GM18508 (cell line): ENCODE measurements at regions not wholly inside any gene's neighbourhood (a gene's known extent, or its start where the extent isn't known, plus 50 kb on each side); places are given as distances from the start of the nearest gene placed in this dataset.
"Not testable (repeated sequence)": the region's sequence is repeated elsewhere in the genome, so short reads cannot be mapped to it uniquely, and the experiment has no call there.

ENCODE experiments used
- ATAC-seq: cut with Tn5 transposase; IDR thresholded peaks from one replicate; pipeline ENCODE4 v1.9.1; 2021; ENCODE audit warnings: moderate number of reproducible peaks; ENCODE audit not compliant: insufficient read depth, unreplicated experiment

DNA sequence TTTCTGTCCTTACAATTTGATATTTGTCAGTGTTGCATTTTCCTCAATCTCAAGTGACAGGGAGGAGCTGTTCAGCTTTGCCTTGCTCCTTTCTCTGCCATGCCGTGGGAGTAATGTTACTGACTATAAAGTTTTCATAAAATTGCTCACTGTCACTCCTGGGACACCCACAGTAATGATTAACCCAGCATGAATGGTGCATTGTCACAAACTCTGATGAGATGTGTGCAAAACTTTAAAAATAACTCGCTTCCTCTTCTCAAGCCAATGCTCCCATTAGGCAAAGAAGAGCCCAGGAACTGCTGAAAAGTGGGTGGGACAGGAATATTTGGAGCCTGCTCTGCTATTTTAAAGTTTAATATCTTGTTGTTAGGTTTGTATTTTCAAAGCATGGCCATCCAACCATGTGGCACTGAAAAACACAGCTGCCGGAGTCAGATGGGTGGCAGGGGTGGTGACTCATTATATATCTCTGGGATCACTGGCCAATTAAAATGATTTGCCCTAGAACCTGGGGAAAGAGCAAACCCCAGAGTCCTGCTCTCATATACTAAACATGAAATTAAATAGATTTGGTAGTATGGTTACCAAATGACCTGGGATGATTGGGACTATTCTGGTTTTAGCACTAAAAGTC, 260.1 kb downstream of the BTBD3 start:
- ATAC-seq, result no peak

DNA sequence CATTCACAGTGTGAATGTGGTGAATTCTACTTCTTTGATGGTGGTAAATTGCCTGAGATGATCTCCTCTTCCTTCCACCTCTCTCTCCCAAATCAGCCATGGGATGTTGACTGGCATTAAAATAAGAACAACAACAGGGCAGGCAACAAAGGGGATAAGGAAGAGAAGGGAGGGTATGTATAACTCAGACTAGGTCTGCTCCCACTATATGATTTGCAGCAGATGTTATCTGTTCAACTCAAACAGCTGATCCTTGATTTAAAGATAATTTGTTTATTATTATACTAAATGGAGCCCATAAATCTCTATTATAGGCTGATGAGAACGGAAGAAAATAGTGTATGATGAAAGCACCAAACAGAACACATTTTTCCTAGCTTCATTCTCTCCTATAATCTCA, 262.0 kb downstream of the BTBD3 start:
- ATAC-seq, result no peak

DNA sequence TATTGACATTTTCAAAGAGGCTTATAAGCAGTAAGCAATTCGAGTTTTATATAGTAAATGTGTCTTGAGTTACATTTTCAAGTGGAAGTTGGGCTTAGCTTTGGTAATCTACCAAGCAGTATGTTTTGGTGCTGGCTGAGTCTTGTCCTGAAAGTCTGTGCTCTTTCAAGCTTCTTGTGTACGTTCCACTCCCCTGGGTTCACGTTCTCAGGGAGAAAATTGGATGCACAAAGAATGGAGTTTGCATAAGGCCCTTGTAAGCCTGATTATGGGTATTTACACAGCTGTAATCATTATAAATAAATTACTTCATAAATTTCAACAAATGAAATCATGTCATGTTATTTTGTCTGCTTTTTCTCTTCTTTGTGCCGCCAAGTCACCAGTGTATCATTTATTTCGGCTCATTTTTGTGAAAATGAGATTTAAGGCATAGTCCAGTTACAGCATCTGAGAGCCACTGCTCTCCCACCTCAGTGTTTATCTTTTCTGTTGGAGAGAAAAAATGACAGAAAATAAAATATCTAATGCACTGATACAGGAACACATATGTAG, 262.5 kb downstream of the BTBD3 start:
- no peak for ATAC-seq

DNA sequence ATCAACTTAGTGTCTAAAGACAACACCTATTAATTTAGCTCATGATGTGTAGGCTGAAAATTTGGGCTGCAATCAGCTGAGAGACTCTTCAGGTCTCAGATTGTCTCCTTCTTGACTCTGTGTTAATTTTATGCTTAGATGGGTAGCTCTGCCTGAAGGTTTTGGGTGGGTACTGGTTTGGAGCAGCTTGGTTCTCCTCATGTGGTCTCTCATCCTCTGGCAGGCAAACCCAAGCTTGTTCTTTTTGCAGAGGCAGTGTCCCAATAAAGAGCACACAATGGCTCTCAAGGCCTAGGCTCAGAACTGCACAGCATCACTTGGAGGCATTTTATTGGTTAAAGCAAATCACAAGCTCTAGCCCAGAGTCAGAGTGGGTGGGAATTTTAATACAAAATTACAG, 280.6 kb downstream of the BTBD3 start:
- ATAC-seq, result no peak

DNA sequence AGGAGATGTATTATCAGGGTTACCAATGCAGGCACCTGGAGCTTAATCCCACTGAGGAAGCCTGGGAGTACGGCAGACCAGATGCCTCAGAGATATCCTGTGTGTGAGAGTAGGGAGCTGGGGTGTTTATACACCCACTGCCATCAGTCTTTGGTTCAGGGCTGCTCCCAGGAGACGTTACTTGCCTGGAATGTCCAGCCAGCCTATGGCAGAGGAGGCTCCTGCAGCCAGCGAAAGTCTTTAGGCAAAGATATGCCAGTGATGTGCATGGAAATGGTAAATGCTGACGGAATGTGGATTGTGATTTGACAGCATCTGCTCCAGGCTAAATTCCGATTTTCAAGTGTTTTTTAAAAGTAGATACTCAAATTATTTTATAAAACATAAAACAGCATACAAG, 282.0 kb downstream of the BTBD3 start:
- no peak for ATAC-seq

DNA sequence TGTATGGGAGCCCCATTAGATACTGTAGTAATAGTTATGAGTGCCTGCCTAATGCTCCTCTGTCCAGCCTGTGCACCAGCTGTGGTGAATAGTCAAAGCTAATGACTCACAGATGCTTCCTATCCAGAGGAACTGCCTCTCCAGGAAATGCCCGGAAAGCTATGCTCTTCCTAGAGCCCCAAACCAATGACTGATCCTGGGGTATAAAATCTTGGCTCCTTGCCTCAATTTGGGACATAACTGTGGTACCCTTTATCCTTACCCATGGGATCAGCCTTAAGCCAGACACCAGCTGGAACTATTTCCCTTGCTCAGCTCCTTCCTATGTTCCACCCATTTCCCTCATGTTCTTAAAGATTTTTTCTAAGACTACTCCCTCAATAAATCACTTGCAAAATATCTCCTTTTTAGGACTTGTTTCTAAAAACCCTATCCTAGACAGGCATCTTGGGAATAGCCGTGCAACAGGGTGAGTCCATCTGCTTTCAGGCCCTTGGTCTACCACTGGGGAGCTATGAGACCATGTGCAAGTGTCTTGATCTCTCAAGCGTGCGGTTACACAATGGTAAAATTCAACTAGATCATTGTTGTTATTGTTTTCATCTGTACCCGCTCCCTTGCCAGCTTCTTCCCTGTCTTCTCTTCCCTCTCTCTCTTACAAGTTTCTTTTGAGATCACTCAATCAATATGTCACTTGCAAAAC, 283.7 kb downstream of the BTBD3 start:
- no peak for ATAC-seq

DNA sequence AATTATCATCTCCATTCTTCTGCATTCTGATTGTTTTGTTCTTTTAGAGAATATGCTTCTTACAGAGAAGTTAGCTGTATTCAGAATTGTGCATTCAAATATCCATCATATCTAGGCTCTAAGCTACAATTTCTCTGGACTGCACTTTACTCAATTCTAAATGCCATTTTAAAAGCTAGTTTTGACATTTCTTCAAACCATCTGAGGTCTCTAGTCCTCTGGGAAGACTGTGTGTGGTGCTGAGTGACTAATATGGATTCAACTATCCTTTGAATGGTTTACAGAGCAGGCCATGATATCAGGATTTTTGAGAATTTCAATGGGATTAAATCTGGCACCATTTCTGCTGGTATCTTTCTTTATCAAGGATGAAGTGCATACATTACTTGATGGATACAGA, 285.7 kb downstream of the BTBD3 start:
- ATAC-seq, result no peak

DNA sequence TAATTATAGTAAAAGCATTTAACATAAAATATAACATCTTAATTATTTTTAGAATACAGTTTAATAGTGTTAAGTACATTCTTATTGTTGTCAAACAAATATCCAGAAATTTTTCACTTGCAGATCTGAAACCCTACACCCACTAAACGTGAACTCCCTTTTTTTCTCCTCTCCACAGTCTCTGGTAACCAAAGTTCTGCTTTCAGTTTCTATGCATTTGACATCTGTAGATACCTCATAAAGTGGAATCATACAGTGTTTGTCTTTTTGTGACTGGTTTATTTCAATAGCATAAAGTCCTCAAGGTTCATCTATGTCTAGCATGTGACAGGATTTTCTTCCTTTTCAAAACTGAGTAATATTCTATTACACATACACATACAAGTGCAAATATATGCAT, 286.3 kb downstream of the BTBD3 start:
- ATAC-seq, result no peak

DNA sequence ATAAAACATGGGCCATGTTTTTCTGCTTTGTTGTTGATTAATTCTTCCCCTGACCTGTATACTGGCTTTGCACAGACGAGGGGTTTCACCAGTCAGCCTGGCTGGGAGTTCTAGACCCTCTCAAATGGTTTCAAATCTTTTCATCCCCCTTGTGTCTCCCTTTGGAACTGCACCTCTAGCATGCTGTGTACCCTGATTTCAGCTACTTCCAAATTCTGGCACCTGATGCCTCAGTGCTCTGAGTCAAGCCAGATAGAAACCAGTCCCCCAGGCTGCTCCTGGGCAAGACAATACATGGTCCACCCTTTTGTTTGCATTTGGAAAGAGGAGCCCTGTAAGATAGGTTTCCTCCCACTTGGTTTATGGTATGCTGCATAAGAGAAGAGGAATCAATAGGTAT, 290.2 kb downstream of the BTBD3 start:
- no peak for ATAC-seq

DNA sequence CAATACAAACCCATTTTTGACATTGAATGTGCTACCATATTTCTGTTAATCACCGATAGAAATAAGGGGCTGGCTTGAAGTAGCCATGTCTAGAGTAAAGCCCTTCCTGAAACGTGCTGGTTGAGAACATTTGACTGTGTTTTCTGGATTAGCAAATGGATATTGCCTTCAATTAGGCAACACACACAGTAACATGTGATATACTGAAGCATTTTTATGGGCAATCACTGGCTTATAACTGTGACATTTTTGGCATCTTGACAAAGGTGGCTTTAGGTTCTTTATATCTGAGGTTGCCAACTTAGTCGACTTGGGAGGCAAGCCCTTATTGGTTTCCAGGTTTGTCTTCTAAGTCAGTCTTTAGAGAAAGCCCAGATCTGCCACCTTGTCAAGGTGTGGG, 292.9 kb downstream of the BTBD3 start:
- no peak for ATAC-seq

DNA sequence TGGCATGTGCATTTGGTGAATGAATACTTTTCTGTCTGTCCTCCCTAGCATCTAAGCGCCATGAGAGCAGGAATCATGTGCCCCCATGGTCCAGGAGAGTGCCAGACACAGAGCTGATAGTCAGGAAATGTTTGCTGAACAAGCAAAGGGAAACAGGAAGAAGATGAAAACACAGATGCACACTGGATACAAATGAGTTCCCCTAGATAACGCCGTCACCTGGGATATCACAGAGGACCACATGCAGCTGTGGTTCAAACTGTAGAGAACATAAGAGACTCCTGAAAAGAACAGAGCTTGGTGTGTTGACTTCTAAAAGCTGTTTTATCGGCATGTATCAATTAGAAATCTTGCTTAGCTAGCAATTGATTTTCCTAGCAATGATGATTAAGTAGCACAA, 293.7 kb downstream of the BTBD3 start:
- no peak for ATAC-seq

DNA sequence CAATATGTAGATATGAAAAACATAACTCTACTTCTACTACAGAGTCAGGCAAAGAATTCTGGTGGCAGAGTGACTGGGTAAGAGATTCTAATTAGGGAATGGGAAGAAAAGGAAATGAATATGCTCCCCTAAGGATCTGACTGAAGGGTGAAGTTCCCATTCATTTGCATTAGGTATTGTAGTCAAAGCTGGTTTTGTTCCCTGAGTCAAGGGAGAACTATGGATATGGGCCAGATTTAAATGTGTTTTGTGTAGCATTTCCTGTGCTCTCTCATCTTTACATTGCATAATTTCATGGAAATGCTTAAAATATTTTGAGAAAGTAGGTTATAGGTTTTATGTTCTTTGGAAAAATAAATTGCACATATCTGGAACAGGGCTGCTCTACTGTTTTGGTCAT, 299.7 kb downstream of the BTBD3 start:
- ATAC-seq, result no peak

DNA sequence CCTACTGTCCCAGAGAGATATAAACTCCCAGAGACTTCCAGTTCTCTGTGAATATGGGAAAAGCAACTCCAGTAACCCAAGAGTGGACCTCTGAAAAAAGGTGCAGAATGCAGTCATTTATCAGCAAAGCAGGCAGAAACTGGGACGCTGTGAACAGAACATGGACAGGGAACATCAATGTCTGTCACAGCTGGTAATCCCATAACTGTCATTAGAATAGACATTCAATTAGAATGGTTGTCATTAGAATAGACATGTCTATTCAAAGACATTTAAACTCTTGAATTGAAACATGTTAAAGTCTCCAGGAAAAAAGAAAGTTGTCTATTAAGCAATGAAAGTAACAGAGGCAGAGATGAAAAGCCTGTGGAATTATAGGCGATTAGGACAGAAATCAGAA, 302.1 kb downstream of the BTBD3 start:
- no peak for ATAC-seq

DNA sequence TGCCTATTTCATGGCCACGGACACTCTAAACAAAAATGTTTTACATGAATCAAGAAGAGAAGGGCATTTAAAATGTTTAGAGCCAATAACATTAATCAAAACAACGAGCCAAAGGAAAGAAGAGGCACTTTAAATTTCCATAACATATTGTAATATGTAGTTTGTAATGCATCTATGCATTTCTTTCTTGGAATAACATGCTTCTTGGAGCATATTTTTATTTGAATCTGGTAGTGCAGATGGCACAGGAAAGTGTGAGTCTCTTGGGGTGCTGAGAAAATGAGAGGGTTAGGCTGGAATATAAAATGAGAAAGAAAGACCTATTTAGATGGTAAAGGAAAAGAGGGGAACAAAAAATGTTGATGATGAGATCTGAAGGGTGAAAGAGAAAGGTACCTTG, 305.4 kb downstream of the BTBD3 start:
- ATAC-seq, result no peak

DNA sequence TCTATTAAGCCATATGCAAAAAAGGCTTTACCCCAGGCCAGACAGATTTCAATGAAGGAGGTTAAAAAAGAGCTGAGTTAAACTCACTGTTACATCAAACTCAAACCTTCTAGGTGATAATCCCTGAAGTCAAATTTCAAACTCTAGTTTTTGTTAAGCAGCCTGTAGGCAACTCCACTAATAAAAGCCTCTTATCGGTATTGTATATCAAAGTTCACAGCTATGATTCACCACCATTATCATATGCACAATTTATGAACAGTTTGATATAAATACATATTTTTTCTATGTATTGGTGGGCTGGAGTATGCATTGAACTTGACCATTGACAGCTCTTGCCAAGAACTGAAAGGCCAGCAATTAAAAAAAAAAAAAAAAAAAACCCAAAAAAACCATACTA, 308.2 kb downstream of the BTBD3 start:
- no peak for ATAC-seq

DNA sequence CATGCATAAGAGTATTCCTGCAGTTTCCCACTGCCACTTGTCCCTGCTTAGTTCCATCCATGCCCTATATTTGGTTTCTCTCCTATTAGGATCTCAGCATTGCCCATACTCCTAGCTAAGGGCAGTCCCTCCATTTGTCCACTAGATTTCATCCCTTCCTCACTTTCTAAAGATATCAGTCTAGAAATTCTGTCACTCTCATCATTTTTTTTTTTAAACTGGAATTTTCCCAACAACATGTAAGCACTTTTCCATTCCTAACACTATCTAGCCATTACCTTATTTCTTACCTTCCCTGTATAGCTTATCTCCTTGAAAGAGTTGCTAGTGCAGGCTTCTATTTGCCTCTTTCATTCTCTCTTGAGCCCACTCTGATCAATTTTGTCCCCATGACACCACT, 312.2 kb downstream of the BTBD3 start:
- no peak for ATAC-seq

DNA sequence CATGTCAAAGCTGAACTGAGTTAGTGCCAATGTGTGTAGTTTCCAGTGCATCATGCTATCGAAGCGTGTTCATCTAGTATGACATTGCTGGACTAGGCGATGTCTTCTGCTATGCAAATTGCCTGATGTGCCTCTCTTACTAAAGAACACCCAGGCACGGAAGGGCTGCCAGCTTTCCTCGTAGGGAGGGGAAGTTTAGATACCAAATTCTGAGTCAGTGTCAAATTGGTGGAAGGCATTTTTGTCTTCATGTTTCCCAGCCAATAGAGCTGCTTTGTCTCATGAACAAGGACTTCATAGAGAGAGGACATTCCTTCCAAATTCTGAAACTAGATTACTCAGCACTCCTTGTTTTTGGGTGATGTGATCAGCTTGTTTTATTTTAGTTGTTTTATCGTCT, 320.1 kb downstream of the BTBD3 start:
- ATAC-seq, result no peak

DNA sequence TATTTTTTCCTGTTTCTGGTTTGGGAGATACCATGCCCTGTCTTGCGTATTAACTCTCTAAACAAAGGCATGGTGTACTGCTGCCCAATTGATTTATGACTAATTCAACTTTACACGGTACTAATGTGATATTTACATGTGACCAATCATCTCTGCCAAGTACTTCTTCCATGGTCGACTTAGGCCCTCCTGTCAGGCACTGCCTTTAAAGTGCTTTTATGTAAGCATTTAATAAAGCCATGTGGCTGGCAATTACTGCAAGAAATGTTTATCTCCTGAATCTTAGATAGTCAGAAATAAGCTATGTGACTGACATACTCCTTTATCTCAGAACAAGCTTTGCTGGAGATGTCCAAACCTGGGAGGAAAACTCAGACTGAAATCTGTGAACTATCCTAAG, 323.4 kb downstream of the BTBD3 start:
- no peak for ATAC-seq

DNA sequence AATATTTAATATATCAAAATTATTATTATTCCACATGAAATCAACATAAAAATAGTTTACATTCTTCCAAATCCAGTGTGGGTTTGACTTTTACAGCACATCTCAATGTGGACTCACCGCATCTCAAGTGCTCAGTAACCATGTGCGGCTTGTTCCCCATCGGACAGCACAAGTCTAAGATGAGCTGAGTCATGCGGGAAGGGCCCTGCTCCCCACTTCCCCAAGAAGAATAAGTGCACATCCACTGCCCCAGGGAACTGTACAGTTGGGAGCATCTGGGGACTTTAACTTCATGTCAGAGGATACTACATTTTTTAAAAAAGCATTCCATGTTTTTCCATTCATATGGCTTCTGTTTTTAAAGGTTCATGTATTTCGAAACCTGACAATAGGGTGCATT, 325.6 kb downstream of the BTBD3 start:
- no peak for ATAC-seq

DNA sequence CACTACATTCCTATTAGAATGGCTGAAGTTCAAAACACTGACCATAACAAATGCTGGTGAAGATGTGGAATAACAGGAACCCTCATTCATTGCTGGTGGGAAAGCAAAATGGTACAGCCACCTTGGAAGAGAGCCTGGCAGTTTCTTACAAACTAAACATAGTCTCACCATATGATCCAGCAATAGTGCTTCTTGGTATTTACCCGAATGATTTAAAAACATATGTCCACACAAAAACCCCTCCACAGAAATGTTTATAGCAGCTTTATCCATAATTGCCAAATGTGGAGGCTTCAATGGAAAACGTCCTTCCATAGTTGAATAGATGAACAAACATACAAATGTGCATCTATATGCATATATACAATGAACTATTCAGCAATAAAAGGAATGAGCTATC, 330.8 kb downstream of the BTBD3 start:
- no peak for ATAC-seq

DNA sequence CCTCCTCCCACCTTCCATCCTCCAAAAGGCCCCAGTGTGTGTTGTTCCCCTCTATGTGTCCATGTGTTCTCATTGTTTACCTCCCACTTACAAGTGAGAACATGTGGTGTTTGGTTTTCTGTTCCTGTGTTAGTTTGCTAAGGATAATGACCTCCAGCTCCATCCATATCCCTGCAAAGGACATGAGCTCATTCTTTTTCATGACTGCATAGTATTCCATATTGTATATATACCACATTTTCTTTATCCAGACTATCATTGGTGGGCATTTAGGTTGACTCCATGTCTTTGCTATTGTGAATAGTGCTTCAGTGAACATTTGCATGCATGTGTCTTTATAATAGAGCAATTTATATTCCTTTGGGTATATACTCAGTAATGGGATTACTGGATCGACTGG, 333.0 kb downstream of the BTBD3 start:
- ATAC-seq, result not testable (repeated sequence)

DNA sequence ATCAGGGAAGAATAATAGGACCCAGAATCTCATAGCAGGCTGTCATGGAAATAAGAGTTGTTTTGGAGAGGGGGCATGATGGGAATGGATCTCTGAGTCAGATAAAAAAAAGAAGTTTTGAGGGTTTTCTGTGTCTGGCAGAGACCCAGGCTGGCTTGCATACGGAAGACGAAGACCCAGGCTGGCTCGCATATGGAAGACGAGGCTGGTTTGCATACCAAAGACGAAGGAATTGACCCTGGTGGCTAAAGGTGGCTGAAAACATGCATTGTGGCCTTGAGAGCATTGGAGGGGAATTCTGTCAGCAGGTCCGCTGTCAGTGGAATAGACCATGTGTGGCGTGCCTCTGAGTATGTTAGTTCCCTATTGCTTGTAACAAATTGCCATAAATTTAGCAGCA, 335.1 kb downstream of the BTBD3 start:
- no peak for ATAC-seq
